Endodermal cell (in vitro differentiated cells): ENCODE measurements at regions not wholly inside any gene's neighbourhood (a gene's known extent, or its start where the extent isn't known, plus 50 kb on each side); places are given as distances from the start of the nearest gene placed in this dataset.

Experiments used
- DNase-seq: peaks from one replicate; pipeline ENCODE4 v3.0.0-alpha.2; 2017
- H3K27ac ChIP-seq: 2 replicates; pipeline ENCODE4 v1.5.1; 2013; ENCODE audit warnings: mild to moderate bottlenecking, low read depth, low read length, moderate library complexity
- H3K27me3 ChIP-seq: 2 replicates; pipeline ENCODE4 v1.6.1; 2013; ENCODE audit warnings: mild to moderate bottlenecking, low read length, moderate library complexity; ENCODE audit not compliant: insufficient read depth, control insufficient read depth, poor library complexity, severe bottlenecking
- H3K36me3 ChIP-seq: 2 replicates; pipeline ENCODE4 v1.7.0; 2013; ENCODE audit warnings: mild to moderate bottlenecking, low read length, moderate library complexity; ENCODE audit not compliant: control insufficient read depth, insufficient read depth
- H3K4me1 ChIP-seq: one replicate; pipeline ENCODE4 v1.7.0; 2013; ENCODE audit warnings: low read length; ENCODE audit not compliant: control insufficient read depth, insufficient read depth
- H3K4me3 ChIP-seq: 2 replicates; pipeline ENCODE4 v1.5.1; 2013; ENCODE audit warnings: mild to moderate bottlenecking, low read length, moderate library complexity
- H3K9ac ChIP-seq: 2 replicates; pipeline ENCODE4 v1.6.1; 2013; ENCODE audit warnings: mild to moderate bottlenecking, low read length, moderate library complexity; ENCODE audit not compliant: poor library complexity, severe bottlenecking; ENCODE audit errors: extremely low read depth
- H3K9me3 ChIP-seq: 2 replicates; pipeline ENCODE4 v1.6.1; 2013; ENCODE audit warnings: mild to moderate bottlenecking, low read length, moderate library complexity; ENCODE audit not compliant: control insufficient read depth
- H3K27ac Mint-ChIP-seq: 2 replicates; pipeline ENCODE4 v1.8.0; 2020; ENCODE audit warnings: mixed read lengths
- H3K27me3 Mint-ChIP-seq: 2 replicates; pipeline ENCODE4 v1.8.0; 2021; ENCODE audit warnings: mild to moderate bottlenecking, mixed read lengths; ENCODE audit not compliant: insufficient read depth
- H3K36me3 Mint-ChIP-seq: 2 replicates; pipeline ENCODE4 v1.8.0; 2020; ENCODE audit warnings: low read depth, mixed read lengths
- H3K4me1 Mint-ChIP-seq: 2 replicates; pipeline ENCODE4 v1.8.0; 2020; ENCODE audit warnings: mixed read lengths
- H3K4me3 Mint-ChIP-seq: 2 replicates; pipeline ENCODE4 v1.8.0; 2020; ENCODE audit warnings: mild to moderate bottlenecking, moderate library complexity, mixed read lengths
- H3K9me3 Mint-ChIP-seq: 2 replicates; pipeline ENCODE4 v1.8.0; 2020; ENCODE audit warnings: mild to moderate bottlenecking, mixed read lengths
- WGBS, 2 experiments: methylation state at CpG; one replicate each; pipeline versions ENCODE4 v1.1.5 to v1.1.7; 2013; ENCODE audit warnings: missing lambda C conversion rate in 2 of 2, mixed read lengths in 1 of 2; ENCODE audit not compliant: insufficient coverage in 1 of 2, insufficient read length in 1 of 2; 5-methylcytosine and 5-hydroxymethylcytosine counted together
- TF ChIP-seq, protein P1 (sequence below): fragments of 200-600 bp; sonication (generic); conservative IDR thresholded peaks from 2 replicates; pipeline ENCODE4 v1.5.0; 2021; ENCODE audit warnings: antibody characterized with exemption, mild to moderate bottlenecking

DNA sequence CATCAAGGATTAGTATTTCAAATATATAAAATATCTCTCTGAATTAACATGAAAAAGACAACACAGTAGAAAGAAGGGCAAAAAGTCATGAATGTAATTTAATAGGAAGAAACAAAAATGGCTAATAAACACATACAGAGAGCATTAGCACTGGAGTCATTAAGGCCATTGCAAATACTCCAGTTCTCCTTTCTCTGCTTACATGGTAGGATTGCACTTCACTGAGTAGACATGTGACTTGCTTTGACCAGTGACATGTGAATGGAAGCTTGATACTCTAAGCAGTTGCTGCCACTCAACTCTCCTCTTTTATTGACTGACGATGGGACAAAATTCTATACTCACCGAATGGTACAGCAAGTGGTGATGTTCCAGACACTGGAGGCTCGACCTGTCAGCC, 153.9 kb upstream of the LGALSL start:
- no peaks in the 10 kb centered on the region for H3K9me3 ChIP-seq
- WGBS, 2 experiments, result 88 to 94% methylated on average over 3 of the region's 3 CpGs
- no peaks in the 10 kb centered on the region for H3K9me3 Mint-ChIP-seq
- no peak overlapping the region for H3K9ac ChIP-seq
- no peak overlapping the region for H3K4me3 ChIP-seq
- H3K4me1 Mint-ChIP-seq, result peaks cover 6% of the 10 kb centered on the region
- peaks cover 3% of the 10 kb centered on the region for H3K36me3 Mint-ChIP-seq
- no peak for DNase-seq
- no peak overlapping the region for H3K27ac ChIP-seq
- no peak overlapping the region for H3K4me3 Mint-ChIP-seq
- H3K36me3 ChIP-seq, result no peaks in the 10 kb centered on the region
- H3K27me3 ChIP-seq, result no peaks in the 10 kb centered on the region
- TF ChIP-seq, protein P1, sequence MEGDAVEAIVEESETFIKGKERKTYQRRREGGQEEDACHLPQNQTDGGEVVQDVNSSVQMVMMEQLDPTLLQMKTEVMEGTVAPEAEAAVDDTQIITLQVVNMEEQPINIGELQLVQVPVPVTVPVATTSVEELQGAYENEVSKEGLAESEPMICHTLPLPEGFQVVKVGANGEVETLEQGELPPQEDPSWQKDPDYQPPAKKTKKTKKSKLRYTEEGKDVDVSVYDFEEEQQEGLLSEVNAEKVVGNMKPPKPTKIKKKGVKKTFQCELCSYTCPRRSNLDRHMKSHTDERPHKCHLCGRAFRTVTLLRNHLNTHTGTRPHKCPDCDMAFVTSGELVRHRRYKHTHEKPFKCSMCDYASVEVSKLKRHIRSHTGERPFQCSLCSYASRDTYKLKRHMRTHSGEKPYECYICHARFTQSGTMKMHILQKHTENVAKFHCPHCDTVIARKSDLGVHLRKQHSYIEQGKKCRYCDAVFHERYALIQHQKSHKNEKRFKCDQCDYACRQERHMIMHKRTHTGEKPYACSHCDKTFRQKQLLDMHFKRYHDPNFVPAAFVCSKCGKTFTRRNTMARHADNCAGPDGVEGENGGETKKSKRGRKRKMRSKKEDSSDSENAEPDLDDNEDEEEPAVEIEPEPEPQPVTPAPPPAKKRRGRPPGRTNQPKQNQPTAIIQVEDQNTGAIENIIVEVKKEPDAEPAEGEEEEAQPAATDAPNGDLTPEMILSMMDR, result no peak
- no peaks in the 10 kb centered on the region for H3K27me3 Mint-ChIP-seq
- no peaks in the 10 kb centered on the region for H3K4me1 ChIP-seq
- H3K27ac Mint-ChIP-seq, result no peak overlapping the region

DNA sequence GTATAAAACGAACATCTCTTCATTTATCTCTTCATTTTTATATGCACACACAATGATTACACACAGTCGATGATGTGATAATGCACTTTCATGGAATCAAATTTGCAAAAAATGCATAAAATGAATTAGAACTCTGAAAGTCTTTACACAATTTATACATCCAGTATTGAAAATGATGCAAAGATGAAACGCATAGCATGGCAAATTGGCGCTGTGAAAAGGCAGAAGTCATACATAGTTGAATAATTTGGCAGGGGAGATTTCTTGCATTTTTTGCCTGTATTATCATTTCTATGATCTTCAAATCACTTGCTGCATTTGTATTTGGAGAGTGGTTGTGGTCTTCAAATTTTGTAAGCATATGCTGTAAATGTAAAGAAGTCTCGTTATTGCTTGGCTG, 150.7 kb upstream of the LGALSL start:
- Histone ChIP-seq H3K9me3 (no peaks in the 10 kb centered on the region), H3K9ac (no peak overlapping the region), H3K27ac (no peak overlapping the region), H3K27me3 (no peaks in the 10 kb centered on the region), H3K36me3 (no peaks in the 10 kb centered on the region), H3K4me3 (no peak overlapping the region), H3K4me1 (no peaks in the 10 kb centered on the region)
- Mint-ChIP-seq H3K4me3 (no peak overlapping the region), H3K27ac (no peak overlapping the region), H3K27me3 (no peaks in the 10 kb centered on the region), H3K9me3 (peaks cover 5% of the 10 kb centered on the region), H3K36me3 (peaks cover 2% of the 10 kb centered on the region), H3K4me1 (no peaks in the 10 kb centered on the region)
- 90 to 95% methylated on average over 4 to 5 of the region's 5 CpGs for WGBS, 2 experiments
- no peak for DNase-seq
- TF ChIP-seq, protein P1, result no peak

DNA sequence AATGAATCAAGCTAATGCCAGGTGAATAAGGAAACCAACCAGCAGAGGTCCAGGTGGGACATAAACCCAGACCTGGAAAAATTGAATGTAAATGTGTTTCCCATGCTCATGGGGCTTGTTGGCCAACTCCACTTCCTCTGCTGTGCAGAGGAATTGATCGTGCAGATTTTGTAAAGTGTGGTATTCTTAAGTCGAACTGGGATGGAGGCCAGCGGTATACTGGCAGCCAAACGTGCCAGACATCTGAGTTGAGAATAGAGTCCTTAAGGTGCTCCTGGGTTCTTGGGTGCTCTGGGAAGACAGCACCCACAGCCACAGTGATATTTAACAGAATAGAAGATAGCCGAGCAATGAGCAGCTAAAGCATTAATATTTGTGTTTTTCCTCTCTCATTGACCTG, 146.5 kb upstream of the LGALSL start:
- no peak overlapping the region for H3K9ac ChIP-seq
- no peaks in the 10 kb centered on the region for H3K36me3 ChIP-seq
- H3K27me3 ChIP-seq, result no peaks in the 10 kb centered on the region
- DNase-seq, result no peak
- no peak overlapping the region for H3K4me3 Mint-ChIP-seq
- H3K9me3 Mint-ChIP-seq, result peaks cover 5% of the 10 kb centered on the region
- H3K9me3 ChIP-seq, result no peaks in the 10 kb centered on the region
- H3K27ac Mint-ChIP-seq, result no peak overlapping the region
- peaks cover 10% of the 10 kb centered on the region for H3K4me1 Mint-ChIP-seq
- TF ChIP-seq, protein P1, result no peak
- peaks cover 8% of the 10 kb centered on the region for H3K4me1 ChIP-seq
- H3K27ac ChIP-seq, result no peak overlapping the region
- H3K27me3 Mint-ChIP-seq, result no peaks in the 10 kb centered on the region
- WGBS, 2 experiments, result 95 to 96% methylated on average over 4 to 5 of the region's 5 CpGs
- peaks cover 2% of the 10 kb centered on the region for H3K36me3 Mint-ChIP-seq
- no peak overlapping the region for H3K4me3 ChIP-seq
